ENCODE measurements at regions not wholly inside any gene's neighbourhood (a gene's known extent, or its start where the extent isn't known, plus 50 kb on each side); places are given as distances from the start of the nearest gene placed in this dataset.

DNA sequence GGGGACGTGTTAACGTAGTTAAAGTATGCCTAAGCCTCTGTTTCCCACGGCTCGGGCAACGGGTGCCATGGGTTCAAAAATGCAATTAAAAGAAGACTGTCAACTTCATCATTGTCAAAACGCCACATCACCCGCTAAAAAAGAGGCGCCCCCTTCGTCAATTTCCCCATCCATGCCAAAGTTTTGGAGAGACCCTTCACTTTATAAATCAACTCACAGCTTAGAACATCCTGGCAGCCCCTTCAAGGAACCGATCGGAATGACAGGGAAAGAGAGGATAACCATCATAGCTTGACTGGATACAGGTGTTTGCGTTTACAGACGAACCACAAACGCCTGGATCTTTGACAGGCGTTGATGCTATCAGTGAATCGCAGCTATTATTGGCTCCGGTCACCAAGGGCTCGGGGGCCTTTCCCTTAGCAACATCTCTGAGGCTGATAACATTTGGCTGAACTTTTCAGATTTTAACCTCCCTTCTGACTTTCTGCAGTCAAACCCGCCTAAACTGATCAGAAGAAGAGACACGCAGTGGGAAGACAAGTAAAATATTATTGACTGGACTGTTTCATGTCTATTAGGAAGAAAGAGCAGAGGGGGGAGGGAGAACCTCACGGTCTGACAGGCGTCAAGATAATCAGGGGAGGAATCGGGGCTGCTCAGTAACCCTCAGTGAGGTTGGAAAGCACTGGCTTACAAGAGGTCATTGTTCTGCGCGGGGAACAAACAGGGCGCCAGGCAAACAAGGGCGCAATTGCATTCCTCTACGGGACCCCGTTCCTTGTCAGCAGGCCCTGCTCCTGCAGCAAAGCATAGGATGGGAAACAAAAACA is 322.5 kb upstream of the ZNF507 start:
- TF ChIP-seq EP300 (IDR thresholded peaks at IDR 0.05; ENCODE audit: borderline replicate concordance in 1 of 2, low read depth in 1 of 2, low read length in 1 of 2) = peak in 1 of 2 experiments; percentile 87; a peak in 1 of 4 replicates
- TF ChIP-seq GATA2 (CRISPR knock-in tag; IDR thresholded peaks at IDR 0.05) = peak; percentile 96
- no peak for TF ChIP-seq RXRA (IDR thresholded peaks at IDR 0.05; ENCODE audit: borderline replicate concordance, low read depth)
- TF ChIP-seq MXI1 (IDR thresholded peaks at IDR 0.05; ENCODE audit: low read depth, low read length) = peak; percentile 17; the same call in 1 of the 2 replicates
- peak; percentile 58 for TF ChIP-seq CHD2 (IDR thresholded peaks at IDR 0.05; ENCODE audit: low read length, partially characterized antibody)
- TF ChIP-seq RCOR1 (IDR thresholded peaks at IDR 0.05; ENCODE audit: low read length) = peak; percentile 68; the same call in 1 of the 2 replicates
- no peak for TF ChIP-seq SIN3A (IDR thresholded peaks at IDR 0.05; ENCODE audit: borderline replicate concordance, low read depth, low read length)
- TF ChIP-seq NRF1 (IDR thresholded peaks at IDR 0.05; ENCODE audit: low read depth, low read length) = no peak
- Histone ChIP-seq H3K9me3 (no peaks in the 10 kb centered on the region), H3K36me3 (replicated peaks in 1 of 2; ENCODE audit: control insufficient read depth in 1 of 2, insufficient read depth in 2 of 2, low read length in 1 of 2) (no peaks in the 10 kb centered on the region), H3K4me1 (ENCODE audit: control insufficient read depth in 1 of 2, insufficient read depth in 2 of 2, low read depth in 1 of 2, low read length in 1 of 2) (peaks cover 0 to 14% of the 10 kb centered on the region in 2 experiments; a peak in 1 of 4 replicates), H3K4me3 (ENCODE audit: low read depth in 2 of 2, low read length in 1 of 2) (no peak overlapping the region; a peak in 1 of 4 replicates), H3K4me2 (no peak overlapping the region), H4K20me1 (ENCODE audit: insufficient read depth) (no peaks in the 10 kb centered on the region), H3K9me2 (no peaks in the 10 kb centered on the region), H3F3A (replicated peaks; ENCODE audit: insufficient read depth) (no peaks in the 10 kb centered on the region), H3K9ac (no peak overlapping the region), H3K27me3 (ENCODE audit: insufficient read depth) (no peaks in the 10 kb centered on the region), H3K79me2 (ENCODE audit: insufficient read depth) (no peaks in the 10 kb centered on the region), H3K27ac (ENCODE audit: low read depth in 2 of 2, low read length in 1 of 2) (no peak overlapping the region; a peak in 1 of 4 replicates), H2AFZ (ENCODE audit: low read depth) (no peak overlapping the region; the same call in 1 of the 2 replicates)
- POLR2A ChIA-PET = no interaction called here
- DNase-seq = peak; percentile 62
- CTCF ChIA-PET = interaction anchor here (0.8 to 0.9 kb wide), 2 partner anchors 226 to 1337 kb away, joined by 3 read pairs; no protein-coding TSS in a partner anchor
- WGBS (ENCODE audit: low lambda C conversion rate) = 10% methylated on average over 29 of the region's 29 CpGs

GRCh38 chr19:32023564-32023832 is 321.9 kb upstream of the ZNF507 start:
- H3K79me2 ChIP-seq (ENCODE audit: insufficient read depth) = no peaks in the 10 kb centered on the region
- no peak overlapping the region for H3K4me3 ChIP-seq (ENCODE audit: low read depth in 2 of 2, low read length in 1 of 2)
- no peak overlapping the region for H2AFZ ChIP-seq (ENCODE audit: low read depth)
- no peak overlapping the region for H3K4me2 ChIP-seq
- no peaks in the 10 kb centered on the region for H3K36me3 ChIP-seq (replicated peaks in 1 of 2; ENCODE audit: control insufficient read depth in 1 of 2, insufficient read depth in 2 of 2, low read length in 1 of 2)
- H3K9me3 ChIP-seq = no peaks in the 10 kb centered on the region
- H3K27me3 ChIP-seq (ENCODE audit: insufficient read depth) = no peaks in the 10 kb centered on the region
- TF ChIP-seq RCOR1 (IDR thresholded peaks at IDR 0.05; ENCODE audit: low read length) (no peak), FOXM1 (IDR thresholded peaks at IDR 0.05; ENCODE audit: low read depth) (no peak), FOXJ3 (CRISPR knock-in tag; IDR thresholded peaks at IDR 0.05) (no peak), POLR2AphosphoS5 (IDR thresholded peaks at IDR 0.05; ENCODE audit: low read depth, low read length) (no peak), FOSL2 (IDR thresholded peaks at IDR 0.05; ENCODE audit: borderline replicate concordance, low read depth) (no peak), SMC3 (IDR thresholded peaks at IDR 0.05; ENCODE audit: low read depth, low read length) (no peak), RFX5 (IDR thresholded peaks at IDR 0.05; ENCODE audit: low read length) (no peak)
- H3F3A ChIP-seq (replicated peaks; ENCODE audit: insufficient read depth) = no peaks in the 10 kb centered on the region
- H3K27ac ChIP-seq (ENCODE audit: low read depth in 2 of 2, low read length in 1 of 2) = no peak overlapping the region
- WGBS (ENCODE audit: low lambda C conversion rate) = 20% methylated on average over 6 of the region's 6 CpGs
- no peaks in the 10 kb centered on the region for H3K9me2 ChIP-seq
- no peak overlapping the region for H3K9ac ChIP-seq
- no peaks in the 10 kb centered on the region for H4K20me1 ChIP-seq (ENCODE audit: insufficient read depth)
- DNase-seq = peak; percentile 41
- H3K4me1 ChIP-seq (ENCODE audit: control insufficient read depth in 1 of 2, insufficient read depth in 2 of 2, low read depth in 1 of 2, low read length in 1 of 2) = peaks cover 0 to 14% of the 10 kb centered on the region in 2 experiments; a peak in 1 of 4 replicates
- POLR2A ChIA-PET = no interaction called here
- CTCF ChIA-PET = interaction anchor here (0.9 kb wide), 1 partner anchor 226 kb away, joined by 3 read pairs; no protein-coding TSS in a partner anchor

Data from SK-N-SH (cell line).